ENCODE measurements at regions not wholly inside any gene's neighbourhood (a gene's known extent, or its start where the extent isn't known, plus 50 kb on each side); places are given as distances from the start of the nearest gene placed in this dataset.

DNA sequence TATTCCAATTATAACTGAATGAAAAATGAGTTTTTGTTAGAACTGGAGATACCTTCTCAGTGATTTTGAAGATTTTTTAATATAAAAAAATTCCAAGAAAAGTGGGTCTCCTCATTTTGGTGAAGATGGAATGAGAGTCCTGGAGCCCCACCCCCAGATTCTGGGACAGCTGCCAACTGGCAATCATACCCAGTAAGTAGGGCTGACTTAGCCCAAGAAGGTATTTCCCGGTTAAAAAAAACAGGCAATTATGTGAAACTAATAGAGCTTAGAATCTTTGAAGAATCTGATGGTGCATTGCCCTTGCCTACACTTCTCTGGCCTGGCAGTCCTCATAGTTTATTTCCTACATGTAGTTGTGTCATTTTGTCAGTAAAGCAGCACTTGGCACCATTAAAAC, 52.8 kb upstream of the VWDE start:
- DNase-seq, result no peak

DNA sequence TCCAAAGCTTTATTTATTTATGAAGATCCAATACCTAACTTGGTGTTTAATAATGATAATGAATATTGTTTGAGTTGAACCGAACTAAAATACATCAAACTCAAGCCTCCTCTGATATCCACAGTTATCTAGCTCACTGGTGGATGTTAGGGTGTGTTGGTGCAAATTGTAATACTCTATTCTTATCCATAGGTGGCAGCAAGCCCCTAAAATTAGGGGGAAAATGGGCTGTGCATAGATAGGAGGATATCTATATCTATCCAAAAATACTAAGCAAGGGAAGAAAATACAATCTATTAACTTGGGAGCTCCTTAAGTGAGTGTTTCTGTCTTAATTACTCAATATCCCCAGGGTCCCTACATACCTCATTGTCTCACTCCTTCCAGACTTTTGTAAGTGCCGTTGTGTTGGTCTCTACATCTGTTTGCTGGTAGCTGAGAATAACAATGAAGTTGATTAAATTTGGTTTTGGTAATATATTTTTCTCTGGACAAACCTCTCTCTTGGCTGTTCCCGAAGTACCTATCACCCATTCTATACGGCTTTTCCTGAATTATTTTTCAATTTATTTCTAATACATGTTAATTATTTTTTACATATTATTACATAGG, 55.0 kb upstream of the VWDE start:
- DNase-seq, result peak in 1 of 2 donors; percentile 6

DNA sequence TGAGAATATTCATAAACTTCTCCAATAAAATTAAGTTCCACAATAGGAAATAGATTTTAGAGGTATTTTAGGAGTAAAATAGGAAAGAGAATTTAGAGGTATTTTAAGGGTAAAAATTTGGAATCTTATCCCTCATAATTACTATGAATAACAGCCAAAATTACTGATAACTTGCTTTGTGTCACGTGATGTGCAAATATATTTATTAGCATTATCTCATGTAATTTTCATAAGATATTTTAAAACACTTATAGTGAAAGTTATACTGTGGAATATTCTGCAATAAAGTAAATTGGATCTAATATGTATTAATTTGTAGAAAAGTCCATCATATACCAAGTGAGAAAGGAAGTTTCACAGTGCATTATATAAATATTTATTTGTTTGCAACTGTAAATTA, 64.2 kb upstream of the VWDE start:
- DNase-seq, result no peak

DNA sequence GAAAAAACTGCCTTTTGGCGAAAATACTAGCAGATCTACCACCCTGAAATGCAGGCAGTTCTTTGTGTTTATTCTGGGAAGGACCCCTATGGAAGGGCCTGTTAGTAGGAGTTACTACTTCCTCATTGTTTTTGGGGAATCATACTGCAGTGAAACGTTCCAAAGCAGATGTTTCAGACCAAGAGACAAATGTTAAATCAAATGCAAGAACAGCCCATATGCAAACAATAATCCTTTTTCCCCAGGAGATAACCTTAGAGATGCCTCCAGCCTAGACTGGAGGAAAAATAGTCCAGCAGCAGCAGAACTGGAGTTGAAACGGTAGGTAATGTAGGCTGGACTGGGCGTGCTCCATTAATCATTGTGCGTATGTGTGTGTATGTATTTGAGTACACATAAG, 65.9 kb upstream of the VWDE start:
- DNase-seq, result no peak

DNA sequence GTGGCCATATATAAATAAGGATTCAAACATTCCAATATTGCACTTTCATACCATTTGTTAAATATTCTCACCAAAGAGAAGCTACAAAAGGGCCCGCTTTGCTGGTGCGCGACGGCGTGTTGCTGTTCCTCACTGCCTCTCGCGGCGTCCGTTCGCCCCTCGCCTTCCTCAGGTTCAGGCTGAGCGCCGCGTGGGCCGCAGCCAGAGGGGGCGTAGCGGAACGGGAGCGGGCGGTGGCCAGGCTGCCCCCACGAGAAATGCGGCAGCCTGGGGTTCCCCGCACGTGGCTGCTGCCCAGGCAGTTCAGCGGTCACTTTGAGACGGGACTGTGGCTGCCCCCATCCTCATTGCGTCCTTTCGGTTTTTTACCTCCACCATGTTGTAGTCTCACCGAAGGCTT, 67.3 kb upstream of the VWDE start:
- no peak for DNase-seq

DNA sequence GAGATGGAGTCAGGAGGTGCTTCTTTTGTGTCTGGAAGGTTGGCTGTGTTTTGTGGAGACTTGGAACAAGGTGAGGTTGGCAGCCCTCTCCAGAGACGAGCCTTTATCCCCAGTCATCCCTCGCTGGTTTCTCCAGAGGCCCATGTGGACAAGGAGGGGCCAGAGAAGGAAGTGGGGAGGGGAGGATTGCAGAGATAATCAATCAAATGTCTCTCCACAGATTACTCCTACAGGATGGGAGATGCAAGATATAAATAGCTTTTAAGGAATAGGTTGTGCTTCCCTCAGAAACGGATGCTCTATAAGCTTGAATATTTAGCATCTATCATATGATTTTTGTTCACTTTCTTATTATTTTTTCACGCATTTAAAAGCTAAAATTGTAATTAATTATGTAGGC, 70.4 kb upstream of the VWDE start:
- no peak for DNase-seq

DNA sequence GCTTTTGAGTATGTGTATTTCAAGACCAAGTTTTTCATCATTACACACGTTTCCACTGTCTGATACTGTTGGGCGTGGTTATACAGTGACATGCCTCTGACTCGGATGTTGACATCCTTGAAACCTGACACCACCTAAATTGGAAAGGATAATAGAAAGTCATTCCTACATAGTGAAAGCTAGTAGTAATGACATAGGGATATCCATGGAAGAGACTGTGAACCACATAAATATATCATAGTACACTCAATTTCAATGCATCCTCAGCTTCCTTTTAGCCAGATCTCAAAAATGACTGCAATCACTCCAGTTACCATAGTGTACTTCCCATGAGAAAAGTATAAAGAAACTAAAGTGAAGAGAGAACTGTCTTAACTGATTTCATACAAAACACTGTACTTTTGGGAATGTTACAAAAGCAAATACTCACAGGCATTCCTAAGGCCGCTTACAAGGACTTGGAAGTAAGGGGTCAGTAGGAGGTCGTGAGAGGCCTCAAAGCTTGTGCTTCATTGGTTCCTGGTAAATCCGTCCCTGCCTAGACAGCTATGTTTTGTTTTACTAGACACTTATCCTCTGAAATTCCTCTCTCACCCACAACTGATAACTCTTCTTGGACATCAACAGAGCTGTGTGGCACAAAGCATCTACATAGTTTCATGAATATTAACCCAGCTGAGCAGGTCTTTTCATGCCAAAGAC, 71.8 kb upstream of the VWDE start:
- no peak for DNase-seq

DNA sequence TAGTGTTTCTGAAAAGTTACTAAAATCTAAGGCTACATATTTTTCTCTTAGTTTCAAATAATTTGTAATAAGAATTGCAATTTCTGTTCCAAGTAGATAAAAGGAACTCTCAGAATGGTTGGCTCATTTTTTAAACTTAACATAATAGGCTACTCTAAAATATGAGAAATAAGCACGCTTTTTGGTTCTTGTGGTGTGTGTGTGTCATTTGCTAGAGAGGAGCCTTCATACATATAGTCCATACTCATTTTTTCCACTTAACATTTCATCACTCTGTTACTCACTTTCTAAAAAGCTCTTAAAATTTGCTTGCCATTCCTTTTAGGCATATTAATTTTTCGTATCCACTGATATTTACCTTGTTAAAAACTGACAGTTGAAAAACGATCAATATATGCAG, 74.0 kb upstream of the VWDE start:
- DNase-seq, result no peak

DNA sequence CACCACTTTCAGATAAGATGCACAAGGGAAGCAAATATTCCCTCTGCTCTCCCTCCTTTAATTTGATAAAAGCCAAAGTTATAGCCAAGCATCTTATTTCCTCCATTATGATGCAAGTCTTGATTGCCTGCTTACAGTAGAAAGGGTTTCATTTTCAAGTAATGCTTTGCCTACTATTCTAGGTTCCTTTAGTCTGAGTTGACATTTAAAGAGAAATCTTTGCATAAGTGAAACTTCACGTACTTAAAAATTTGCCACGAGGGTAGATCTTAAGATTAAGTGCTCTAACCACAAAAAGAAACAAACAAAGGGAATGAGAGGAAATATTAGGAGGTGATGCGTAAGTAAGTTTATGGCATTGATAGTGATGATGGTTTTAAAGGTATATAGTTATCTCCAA, 78.1 kb upstream of the VWDE start:
- DNase-seq, result no peak

DNA sequence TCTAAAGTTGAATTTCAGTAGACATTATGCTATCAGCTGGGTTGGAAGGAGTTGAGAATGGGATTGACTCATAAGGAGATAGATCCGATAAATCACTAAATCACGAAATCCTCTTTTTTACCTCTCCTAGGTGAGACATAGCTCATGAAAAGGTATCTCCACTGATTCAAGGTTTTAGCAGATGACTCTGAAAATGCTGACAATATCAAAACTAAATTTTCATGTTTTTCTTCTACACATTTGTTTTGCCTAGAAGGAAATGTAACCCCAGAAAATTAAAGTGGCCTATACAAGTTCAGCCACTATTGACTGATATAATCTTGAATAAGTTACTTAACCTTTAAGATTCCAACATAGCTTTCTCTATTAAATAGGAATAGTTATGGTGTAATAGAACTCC, 82.2 kb upstream of the VWDE start:
- no peak for DNase-seq

DNA sequence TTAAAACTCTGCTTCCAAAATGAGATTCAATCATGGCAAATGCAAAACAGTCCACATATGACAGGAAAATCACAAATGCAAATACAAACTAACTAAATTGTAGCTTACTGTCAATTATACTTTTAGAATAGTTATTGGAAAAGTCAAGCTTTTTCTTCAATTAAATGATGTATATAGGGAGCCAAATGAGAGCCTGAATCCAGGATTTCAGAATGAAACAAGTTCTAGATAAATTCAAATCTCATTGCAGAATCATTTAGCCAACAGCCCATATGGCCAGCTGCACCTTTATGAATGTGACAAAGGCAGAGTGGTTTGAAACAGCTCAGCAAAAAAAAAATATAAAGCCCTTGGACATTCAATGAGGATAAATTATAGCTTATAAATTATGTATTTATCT, 82.2 kb upstream of the SCIN start:
- no peak for DNase-seq

DNA sequence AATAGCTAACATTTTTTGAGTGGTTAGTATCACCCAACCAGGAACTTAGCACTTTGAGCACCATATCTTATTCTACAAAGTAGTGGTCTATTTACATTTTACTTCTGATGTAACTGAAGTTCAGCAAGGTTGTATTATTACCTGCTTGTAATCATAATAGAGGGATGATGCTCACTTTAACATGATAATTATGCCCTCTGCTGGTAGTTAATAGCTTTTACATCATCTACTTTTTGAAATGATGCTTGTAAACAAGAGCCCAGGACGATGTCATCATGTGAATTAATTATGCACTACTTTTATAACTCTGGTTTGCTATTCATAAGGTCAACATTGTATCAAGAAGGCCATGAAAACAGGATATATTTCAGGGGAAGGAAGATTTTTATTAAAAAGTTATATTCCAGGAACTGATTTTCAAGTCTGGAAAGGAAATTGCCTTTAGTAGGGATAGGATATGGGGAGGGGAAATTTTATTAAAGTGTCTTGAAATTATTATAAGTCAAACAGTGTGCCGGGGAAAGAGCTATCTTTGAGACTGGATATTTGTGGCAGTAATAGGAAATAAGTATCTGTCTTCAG, 80.3 kb upstream of the SCIN start:
- DNase-seq, result peak in 1 of 2 donors; percentile 2

DNA sequence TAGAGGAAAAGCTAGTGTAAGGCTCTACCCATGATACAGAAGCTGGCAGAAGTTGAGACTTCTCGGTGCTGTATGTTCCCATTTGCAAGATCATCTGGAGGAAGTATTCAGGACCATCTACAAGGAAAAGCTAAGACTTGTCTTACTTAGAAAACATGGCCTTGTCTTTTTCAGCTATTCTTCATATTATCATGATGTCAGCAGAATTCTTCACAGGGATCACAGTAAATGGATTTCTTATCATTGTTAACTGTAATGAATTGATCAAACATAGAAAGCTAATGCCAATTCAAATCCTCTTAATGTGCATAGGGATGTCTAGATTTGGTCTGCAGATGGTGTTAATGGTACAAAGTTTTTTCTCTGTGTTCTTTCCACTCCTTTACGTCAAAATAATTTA, 79.6 kb upstream of the SCIN start:
- no peak for DNase-seq

DNA sequence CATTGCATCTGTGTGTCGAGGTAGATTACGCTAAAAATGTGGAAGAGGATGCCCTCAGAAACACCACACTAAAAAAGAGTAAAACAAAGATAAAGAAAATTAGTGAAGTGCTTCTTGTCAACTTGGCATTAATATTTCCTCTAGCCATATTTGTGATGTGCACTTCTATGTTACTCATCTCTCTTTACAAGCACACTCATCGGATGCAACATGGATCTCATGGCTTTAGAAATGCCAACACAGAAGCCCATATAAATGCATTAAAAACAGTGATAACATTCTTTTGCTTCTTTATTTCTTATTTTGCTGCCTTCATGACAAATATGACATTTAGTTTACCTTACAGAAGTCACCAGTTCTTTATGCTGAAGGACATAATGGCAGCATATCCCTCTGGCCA, 79.0 kb upstream of the SCIN start:
- no peak for DNase-seq

DNA sequence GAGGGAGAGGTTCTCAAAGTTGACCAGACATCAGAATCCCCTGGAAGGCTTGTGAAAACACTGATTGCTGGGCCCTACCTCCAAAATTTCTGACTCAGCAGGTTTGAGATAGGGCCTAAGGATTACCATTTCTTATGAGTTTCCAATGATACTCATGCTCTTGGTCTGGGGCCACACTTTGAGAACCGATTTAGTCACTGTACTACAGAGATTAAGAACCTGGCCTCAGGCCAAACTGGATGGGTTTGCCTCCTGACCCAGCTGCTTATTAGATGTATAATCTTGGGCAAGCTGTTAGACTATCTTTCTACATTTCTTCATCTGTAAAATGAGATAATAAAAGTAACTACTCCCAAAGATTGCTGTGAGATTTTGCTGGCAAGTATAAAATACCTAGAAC, 77.1 kb upstream of the SCIN start:
- DNase-seq, result no peak

DNA sequence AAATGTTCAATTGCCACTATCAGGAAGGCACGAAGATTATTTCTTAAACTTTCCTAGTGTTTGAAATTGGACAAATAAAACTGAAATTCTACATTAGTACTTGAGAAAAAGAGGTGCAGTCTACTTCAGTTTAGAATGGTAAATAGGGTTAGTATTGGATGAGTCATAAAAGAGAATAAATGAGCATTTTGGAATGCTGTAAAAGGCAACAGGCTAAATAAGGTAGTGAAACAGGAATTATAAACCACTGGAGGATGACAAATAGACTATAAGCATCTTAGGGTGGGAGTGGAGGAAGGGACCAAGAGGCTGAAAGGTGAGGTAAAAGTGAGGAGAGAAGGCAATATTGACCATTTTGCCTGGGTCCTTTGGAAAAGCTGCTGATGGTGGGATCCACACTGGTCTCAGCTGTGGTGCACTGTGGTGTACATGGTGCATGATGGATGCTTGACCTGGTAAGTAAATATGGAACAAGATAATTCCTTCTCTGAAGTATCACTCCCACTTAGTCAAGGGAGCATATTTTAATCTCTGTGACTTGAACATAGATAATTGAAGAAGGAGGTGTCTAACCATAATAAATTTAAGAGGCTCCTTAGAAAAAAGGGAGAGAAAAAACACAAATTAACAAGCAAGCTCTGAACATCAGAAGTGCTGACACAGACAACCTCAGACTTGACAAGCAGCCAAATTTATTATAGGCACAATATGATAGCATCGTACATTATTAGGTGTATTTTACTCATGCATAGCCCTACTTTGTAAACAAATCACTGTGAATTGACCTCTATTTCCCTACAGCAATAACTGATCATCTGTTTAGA, 76.4 kb upstream of the SCIN start:
- DNase-seq, result no peak

DNA sequence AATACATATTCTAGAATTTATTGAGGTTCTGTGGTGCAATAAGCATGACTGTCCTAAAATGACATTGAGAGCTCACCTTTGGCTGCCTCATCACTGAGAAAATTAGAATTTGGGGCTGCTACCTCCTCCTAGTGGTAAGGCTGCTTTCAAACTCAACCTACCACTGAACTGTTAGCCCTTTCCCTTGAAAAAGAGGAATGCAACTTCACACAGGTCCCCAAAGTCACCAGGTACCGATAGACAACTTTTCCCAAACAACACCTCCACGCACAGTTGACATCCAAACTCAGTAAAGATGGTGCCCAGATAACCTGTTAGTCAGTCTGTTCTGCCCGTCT, 75.9 kb upstream of the SCIN start:
- no peak for DNase-seq

DNA sequence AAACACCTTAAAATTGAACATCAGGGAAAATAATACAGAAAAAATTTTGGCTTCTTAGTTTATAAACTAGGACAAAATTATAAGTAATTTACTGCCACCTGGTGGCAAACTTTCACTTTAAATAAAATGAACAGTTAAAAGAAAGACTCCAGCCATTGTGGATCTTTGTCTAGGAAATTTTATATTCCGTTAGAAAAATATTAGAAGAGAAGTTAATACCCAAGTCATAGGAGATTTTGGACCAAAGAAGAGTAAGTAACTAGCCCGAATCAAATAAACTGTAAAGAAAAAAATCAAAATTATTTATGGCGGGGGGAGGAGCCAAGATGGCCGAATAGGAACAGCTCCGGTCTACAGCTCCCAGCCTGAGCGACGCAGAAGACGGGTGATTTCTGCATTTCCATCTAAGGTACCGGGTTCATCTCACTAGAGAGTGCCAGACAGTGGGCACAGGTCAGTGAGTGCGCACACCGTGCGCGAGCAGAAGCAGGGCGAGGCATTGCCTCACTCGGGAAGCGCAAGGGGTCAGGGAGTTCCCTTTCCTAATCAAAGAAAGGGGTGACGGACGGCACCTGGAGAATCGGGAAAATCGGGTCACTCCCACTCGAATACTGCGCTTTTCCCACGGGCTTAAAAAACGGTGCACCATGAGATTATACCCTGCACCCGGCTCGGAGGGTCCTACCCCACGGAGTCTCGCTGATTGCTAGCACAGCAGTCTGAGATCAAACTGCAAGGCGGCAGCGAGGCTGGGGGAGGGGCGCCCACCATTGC, 73.4 kb upstream of the SCIN start:
- peak in 1 of 2 donors; percentile 19 for DNase-seq

DNA sequence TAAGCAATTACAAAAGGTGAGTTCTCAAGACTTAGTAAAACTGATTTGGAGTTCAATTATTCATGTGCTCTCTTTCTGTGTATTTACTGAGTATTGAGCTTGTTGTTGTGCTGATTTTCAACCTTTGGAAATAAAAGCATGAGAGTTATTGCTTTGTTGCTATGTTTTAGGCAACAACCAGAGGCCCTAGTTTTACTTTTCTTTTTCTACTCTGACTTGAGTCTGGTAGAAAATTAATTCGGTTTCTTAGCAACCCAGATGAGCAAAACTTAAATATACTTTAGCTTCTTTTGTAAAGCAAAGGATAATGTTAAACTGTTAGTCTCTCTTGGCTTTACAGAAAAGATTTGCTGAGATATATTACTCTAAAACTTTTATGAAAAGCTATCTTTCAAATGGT, 66.4 kb upstream of the SCIN start:
- DNase-seq, result no peak

DNA sequence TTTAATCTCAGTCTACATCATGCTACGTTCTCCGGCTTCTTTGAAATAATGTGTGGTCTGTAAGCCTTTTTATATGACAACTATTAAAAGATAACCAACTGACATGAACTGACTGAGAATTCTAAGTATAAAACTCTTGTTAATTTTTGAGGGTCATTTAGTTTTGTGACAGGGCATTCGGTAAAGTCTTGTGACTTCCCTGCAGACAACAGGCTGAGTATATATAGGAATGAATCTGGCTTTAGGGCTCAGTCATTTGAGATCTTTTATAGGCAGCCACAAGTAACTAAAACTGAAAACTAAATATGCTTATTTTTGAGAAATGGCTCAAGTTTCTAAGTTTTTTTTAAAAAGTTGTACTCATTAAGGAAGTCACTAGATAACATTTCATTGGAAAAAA, 62.5 kb upstream of the SCIN start:
- no peak for DNase-seq

DNA sequence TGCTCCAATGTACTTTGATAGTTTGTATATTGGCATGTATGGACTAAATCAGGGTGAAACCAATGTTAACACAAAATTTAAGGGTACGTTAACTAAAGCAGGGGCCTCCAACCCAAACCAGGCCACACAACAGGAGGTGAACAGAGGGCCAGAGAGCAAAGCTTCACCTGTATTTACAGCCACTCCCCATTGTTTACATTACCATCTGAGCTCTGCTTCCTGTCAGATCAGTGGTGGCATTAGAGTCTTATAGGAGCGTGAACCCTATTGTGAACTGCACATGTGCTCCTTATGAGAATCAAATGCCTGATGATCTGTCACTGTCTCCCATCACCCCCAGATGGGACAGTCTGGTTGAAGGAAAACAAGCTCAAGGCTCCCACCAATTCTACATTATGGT, 62.0 kb upstream of the SCIN start:
- no peak for DNase-seq

DNA sequence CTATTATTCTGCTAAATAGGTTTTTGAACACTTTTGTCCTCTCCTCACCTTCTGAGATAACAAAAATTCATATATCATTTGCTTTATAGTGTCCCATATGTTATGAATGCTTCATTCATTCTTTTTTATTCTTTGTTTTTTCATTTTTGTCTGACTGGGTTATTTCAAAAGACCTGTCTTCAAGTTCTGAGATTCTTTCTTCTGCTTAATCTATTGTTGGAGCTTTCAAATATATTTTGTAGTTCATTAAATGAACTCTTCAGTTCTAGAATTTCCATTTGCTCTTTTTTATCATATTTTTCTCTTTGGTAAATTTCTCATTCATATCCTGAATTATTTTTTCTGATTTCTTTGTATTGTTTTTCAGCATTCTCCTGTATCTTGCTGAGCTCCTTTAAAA, 53.1 kb upstream of the SCIN start:
- no peak for DNase-seq

Measured in bone marrow (tissue), 2 donors.